Stomach (tissue), 8 donors: ENCODE measurements at regions not wholly inside any gene's neighbourhood (a gene's known extent, or its start where the extent isn't known, plus 50 kb on each side); places are given as distances from the start of the nearest gene placed in this dataset.
A peak's percentile ranks its signal among the peaks of the same experiment; 100 is the strongest.

ENCODE experiments used
- DNase-seq, 2 donors: peaks; one replicate each; pipeline versions ENCODE4 v3.0.0 to v3.0.0-alpha.2; 2013 to 2019
- H3K27ac ChIP-seq, 5 donors: fragments of 200-600 bp in 4 of 5; sonication (generic) in 4 of 5; one replicate each; pipeline ENCODE4 v1.5.1; 2013 to 2019; ENCODE audit warnings: mild to moderate bottlenecking in 1 of 5, moderate library complexity in 1 of 5
- H3K27me3 ChIP-seq, 3 donors: fragments of 200-600 bp; sonication (generic); one replicate each; pipeline ENCODE4 v1.5.1; 2017 to 2019; ENCODE audit warnings: mixed run types in 1 of 3
- H3K36me3 ChIP-seq, 4 donors: fragments of 200-600 bp; sonication (generic); 1 replicate in 3 of 4; 2 replicates in 1 of 4; pipeline ENCODE4 v1.5.1; 2016 to 2019
- H3K4me1 ChIP-seq, 4 donors: fragments of 200-600 bp; sonication (generic); one replicate each; pipeline ENCODE4 v1.5.1; 2016 to 2019
- H3K4me3 ChIP-seq, 4 donors: fragments of 200-600 bp; sonication (generic) in 3 of 4; one replicate each; pipeline ENCODE4 v1.5.1; 2016 to 2019; ENCODE audit warnings: mild to moderate bottlenecking in 1 of 4
- H3K9me3 ChIP-seq, 4 donors: fragments of 200-600 bp; sonication (generic); one replicate each; pipeline ENCODE4 v1.5.1; 2016 to 2019
- CTCF ChIP-seq, 7 experiments: fragments of 450-650 bp in 4 of 7; fragments of 200-600 bp in 3 of 7; sonication (generic) in 3 of 7; IDR thresholded peaks; one replicate each; pipeline ENCODE4 v1.5.1; 2016 to 2019; ENCODE audit warnings: antibody characterized with exemption in 7 of 7, control low read depth in 2 of 7, mild to moderate bottlenecking in 1 of 7
- EP300 ChIP-seq: sonication (generic); formaldehyde crosslinking; IDR thresholded peaks from one replicate; pipeline ENCODE4 v1.6.1; 2017; ENCODE audit warnings: antibody characterized with exemption
- POLR2A ChIP-seq, 4 donors: fragments of 450-650 bp; IDR thresholded peaks; one replicate each; pipeline ENCODE4 v1.6.1; 2016; ENCODE audit warnings: antibody characterized with exemption in 4 of 4, control low read depth in 2 of 4, mild to moderate bottlenecking in 1 of 4, moderate library complexity in 1 of 4
- POLR2AphosphoS5 ChIP-seq, 3 donors: sonication (generic); formaldehyde crosslinking; IDR thresholded peaks; one replicate each; pipeline ENCODE4 v1.6.1; 2016; ENCODE audit warnings: antibody characterized with exemption in 3 of 3
- WGBS, 5 donors: extraction: QIAGEN DNeasy Blood & Tissue Kit in 3 of 5; methylation state at CpG; one replicate each; pipeline versions ENCODE4 v1.1.5 to v1.1.7; 2013 to 2018; 5-methylcytosine and 5-hydroxymethylcytosine counted together
- intact Hi-C: fragments of 100-400 bp; cut with DNase I; formaldehyde crosslinking; loops from one replicate; pipeline ENCODE4 v1.15.1; 2023; ENCODE audit warnings: low total_unique reads
- donor health status: healthy with polysubstance abuse.
- donor health status: Bipolar disorder and iron deficiency.
- donor health status: healthy.

GRCh38 chr10:114885443-114885842 is 52.6 kb upstream of the TRUB1 start:
- Histone ChIP-seq H3K36me3 (no peaks in the 10 kb centered on the region), H3K9me3 (no peaks in the 10 kb centered on the region), H3K27me3 (peaks cover 0 to 13% (median 0%) of the 10 kb centered on the region in 3 donors), H3K27ac (no peak overlapping the region), H3K4me1 (peaks cover 0 to 4% (median 0%) of the 10 kb centered on the region in 4 donors), H3K4me3 (no peak overlapping the region)
- TF ChIP-seq EP300 (no peak), POLR2A (IDR thresholded peaks at IDR 0.05) (no peak), POLR2AphosphoS5 (IDR thresholded peaks at IDR 0.05) (no peak), CTCF (IDR thresholded peaks at IDR 0.05) (no peak)
- 20 to 55% (median 37%) methylated on average over 2 of the region's 2 CpGs for WGBS, 5 donors
- intact Hi-C loops = no loop called here
- DNase-seq = peak in 1 of 2 donors; percentile 30
